ENCODE measurements at regions not wholly inside any gene's neighbourhood (a gene's known extent, or its start where the extent isn't known, plus 50 kb on each side); places are given as distances from the start of the nearest gene placed in this dataset.

DNA sequence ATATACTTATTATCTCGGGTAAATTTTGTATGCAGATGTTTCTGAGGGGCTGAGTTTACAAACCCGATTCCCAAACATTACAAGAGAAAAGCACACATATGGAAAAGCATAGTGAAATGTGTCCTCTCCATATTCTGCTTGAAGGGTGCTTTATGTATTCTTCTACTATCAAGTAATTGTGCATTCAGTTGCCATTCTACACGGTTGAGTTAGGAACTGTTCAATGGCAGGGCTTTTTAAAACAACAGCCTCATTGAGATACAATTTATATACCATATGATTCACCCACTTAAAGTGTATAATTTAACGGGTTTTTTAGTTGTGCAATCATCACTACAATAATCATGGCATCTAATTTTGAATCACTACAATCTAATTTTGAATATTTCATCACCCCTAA, 138.4 kb upstream of the DLGAP1 start:
- Histone ChIP-seq H3K4me3 (no peak overlapping the region), H3K36me3 (ENCODE audit: low read depth) (no peaks in the 10 kb centered on the region), H3K4me1 (ENCODE audit: low read depth) (no peaks in the 10 kb centered on the region), H3K9me3 (peaks cover 10% of the 10 kb centered on the region)
- intact Hi-C loops (cut with DNase I, micrococcal nuclease): no loop called here
- DNase-seq (no peak), ATAC-seq (no peak)
- TF ChIP-seq, protein P1, sequence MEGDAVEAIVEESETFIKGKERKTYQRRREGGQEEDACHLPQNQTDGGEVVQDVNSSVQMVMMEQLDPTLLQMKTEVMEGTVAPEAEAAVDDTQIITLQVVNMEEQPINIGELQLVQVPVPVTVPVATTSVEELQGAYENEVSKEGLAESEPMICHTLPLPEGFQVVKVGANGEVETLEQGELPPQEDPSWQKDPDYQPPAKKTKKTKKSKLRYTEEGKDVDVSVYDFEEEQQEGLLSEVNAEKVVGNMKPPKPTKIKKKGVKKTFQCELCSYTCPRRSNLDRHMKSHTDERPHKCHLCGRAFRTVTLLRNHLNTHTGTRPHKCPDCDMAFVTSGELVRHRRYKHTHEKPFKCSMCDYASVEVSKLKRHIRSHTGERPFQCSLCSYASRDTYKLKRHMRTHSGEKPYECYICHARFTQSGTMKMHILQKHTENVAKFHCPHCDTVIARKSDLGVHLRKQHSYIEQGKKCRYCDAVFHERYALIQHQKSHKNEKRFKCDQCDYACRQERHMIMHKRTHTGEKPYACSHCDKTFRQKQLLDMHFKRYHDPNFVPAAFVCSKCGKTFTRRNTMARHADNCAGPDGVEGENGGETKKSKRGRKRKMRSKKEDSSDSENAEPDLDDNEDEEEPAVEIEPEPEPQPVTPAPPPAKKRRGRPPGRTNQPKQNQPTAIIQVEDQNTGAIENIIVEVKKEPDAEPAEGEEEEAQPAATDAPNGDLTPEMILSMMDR (IDR thresholded peaks at IDR 0.05): no peak

DNA sequence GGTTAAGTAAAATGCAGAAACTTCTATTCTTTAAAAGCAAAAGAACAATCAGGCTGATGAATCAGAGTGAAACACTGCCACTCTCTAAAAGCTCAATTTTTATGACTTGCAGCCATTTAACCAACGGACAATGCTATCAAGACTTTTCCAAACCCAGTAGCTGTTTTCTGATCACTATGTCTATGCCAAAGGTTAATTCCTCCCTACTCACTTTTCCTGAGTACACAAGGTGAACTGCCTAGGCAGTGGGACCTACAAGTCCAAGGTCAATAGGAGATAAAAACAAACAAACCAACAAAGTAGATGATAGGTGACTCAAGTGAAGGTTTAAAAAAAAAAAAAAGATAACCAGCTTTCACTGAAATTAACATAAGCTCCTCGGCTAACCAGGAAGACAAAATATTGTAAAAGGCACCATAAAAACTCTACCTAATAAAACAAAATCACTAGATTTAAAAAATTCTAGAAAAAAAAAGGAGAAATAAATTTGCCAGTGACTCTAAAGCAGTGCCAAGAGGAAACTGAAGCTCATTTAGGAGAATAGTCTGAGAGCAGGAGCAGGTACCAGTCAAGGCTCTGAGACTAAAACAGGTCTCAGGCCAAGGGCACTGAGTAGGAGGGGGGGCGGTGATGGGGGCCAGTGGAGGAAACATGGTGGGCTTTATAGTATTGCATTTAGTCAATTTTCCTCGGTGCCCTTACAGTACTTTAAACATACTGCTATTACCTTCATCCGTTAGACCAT, 134.1 kb upstream of the DLGAP1 start:
- intact Hi-C loops (cut with DNase I, micrococcal nuclease): no loop called here
- Histone ChIP-seq H3K36me3 (ENCODE audit: low read depth) (no peaks in the 10 kb centered on the region), H3K9me3 (peaks cover 18% of the 10 kb centered on the region), H3K4me1 (ENCODE audit: low read depth) (no peaks in the 10 kb centered on the region), H3K4me3 (no peak overlapping the region)
- TF ChIP-seq, protein P1 (IDR thresholded peaks at IDR 0.05): no peak
- ATAC-seq (no peak), DNase-seq (no peak)

DNA sequence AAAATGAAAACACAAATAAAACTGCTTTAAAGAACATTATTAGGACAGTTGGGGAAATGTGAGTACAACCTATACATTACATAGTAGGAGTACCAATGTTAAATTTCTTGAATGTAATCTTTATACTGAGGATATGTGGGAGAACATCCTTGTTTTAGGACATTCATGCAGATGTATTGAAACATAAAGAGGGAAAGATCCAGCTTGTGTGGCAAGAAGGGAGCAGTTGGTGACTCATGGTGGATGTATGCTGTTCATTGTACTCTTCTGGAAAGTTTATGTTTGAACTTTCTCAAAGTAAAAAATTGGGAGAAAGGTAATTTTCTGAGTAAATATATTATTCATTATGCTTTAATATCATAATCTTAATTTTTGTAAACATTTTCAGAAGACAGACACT, 132.1 kb upstream of the DLGAP1 start:
- intact Hi-C loops (cut with DNase I, micrococcal nuclease): no loop called here
- TF ChIP-seq, protein P1 (IDR thresholded peaks at IDR 0.05): no peak
- Histone ChIP-seq H3K4me1 (ENCODE audit: low read depth) (no peaks in the 10 kb centered on the region), H3K9me3 (peaks cover 23% of the 10 kb centered on the region), H3K4me3 (no peak overlapping the region), H3K36me3 (ENCODE audit: low read depth) (no peaks in the 10 kb centered on the region)
- DNase-seq (no peak), ATAC-seq (no peak)

GRCh38 chr18:4586731-4587130, 131.6 kb upstream of the DLGAP1 start:
- no peak for DNase-seq
- Histone ChIP-seq H3K4me1 (ENCODE audit: low read depth) (no peaks in the 10 kb centered on the region), H3K9me3 (peaks cover 24% of the 10 kb centered on the region), H3K36me3 (ENCODE audit: low read depth) (no peaks in the 10 kb centered on the region), H3K4me3 (no peak overlapping the region)
- ATAC-seq: no peak
- intact Hi-C loops (cut with DNase I, micrococcal nuclease): no loop called here
- TF ChIP-seq, protein P1 (IDR thresholded peaks at IDR 0.05): no peak

GRCh38 chr18:4582431-4583335, 127.6 kb upstream of the DLGAP1 start:
- TF ChIP-seq, protein P1 (IDR thresholded peaks at IDR 0.05): no peak

More at GRCh38 chr18:4582431-4583335, 127.6 kb upstream of the DLGAP1 start:
- Histone ChIP-seq H3K9me3 (peaks cover 43% of the 10 kb centered on the region), H3K36me3 (ENCODE audit: low read depth) (no peaks in the 10 kb centered on the region), H3K4me1 (ENCODE audit: low read depth) (no peaks in the 10 kb centered on the region), H3K4me3 (no peak overlapping the region)
- no peak for DNase-seq
- ATAC-seq: no peak
- intact Hi-C loops (cut with DNase I, micrococcal nuclease): no loop called here
